PC-3 (cell line): ENCODE measurements at regions not wholly inside any gene's neighbourhood (a gene's known extent, or its start where the extent isn't known, plus 50 kb on each side); places are given as distances from the start of the nearest gene placed in this dataset.

Source experiments
- ATAC-seq: fragments of 200-7000 bp; cut with Tn5 transposase; 2 replicates; pipeline ENCODE4 v1.9.1; 2020; ENCODE audit warnings: mild to moderate bottlenecking, moderate library complexity
- BruUV-seq: library from RNA; stranded (reverse); fragments of 400-500 nt; replicated peaks from 2 replicates; lab custom pipeline; 2021; lab: Mats Ljungman, UMichigan
- CTCF ChIA-PET: fragments of 300-600 bp; sonication (Branson Sonifier 250); formaldehyde crosslinking; loops from one replicate; lab custom pipeline; 2022; ENCODE audit warnings: antibody characterized with exemption; lab: Charles Lee
- POLR2A ChIA-PET: fragments of 300-600 bp; sonication (Branson Sonifier 250); formaldehyde crosslinking; loops from one replicate; lab custom pipeline; 2022; ENCODE audit warnings: antibody characterized with exemption; ENCODE audit not compliant: unreplicated experiment; lab: Charles Lee
- DNase-seq: peaks from one replicate; pipeline ENCODE4 v3.0.0-alpha.2; 2015
- H2AFZ ChIP-seq: fragments of 300-600 bp; sonication (generic); 2 replicates; pipeline ENCODE4 v1.6.0; 2016; ENCODE audit warnings: antibody characterized with exemption, low read length
- H3F3A ChIP-seq: fragments of 300-600 bp; sonication (generic); one replicate; pipeline ENCODE4 v1.6.0; 2017; ENCODE audit warnings: antibody characterized with exemption, low read length, control low read depth, mild to moderate bottlenecking; ENCODE audit not compliant: unreplicated experiment
- H3K27ac ChIP-seq: fragments of 300-600 bp; sonication (generic); 2 replicates; pipeline ENCODE4 v1.5.1; 2016; ENCODE audit warnings: mild to moderate bottlenecking, low read length
- H3K27me3 ChIP-seq: fragments of 300-600 bp; sonication (generic); 2 replicates; pipeline ENCODE4 v1.6.1; 2016; ENCODE audit warnings: low read length, mixed read lengths
- H3K36me3 ChIP-seq: fragments of 300-600 bp; sonication (generic); 2 replicates; pipeline ENCODE4 v1.6.1; 2016; ENCODE audit warnings: low read depth, mixed run types, low read length, mixed read lengths
- H3K4me1 ChIP-seq: fragments of 300-600 bp; sonication (generic); 2 replicates; pipeline ENCODE4 v1.5.1; 2016; ENCODE audit warnings: low read length; ENCODE audit not compliant: insufficient read depth
- H3K4me2 ChIP-seq: fragments of 300-600 bp; sonication (generic); 2 replicates; pipeline ENCODE4 v1.6.0; 2016; ENCODE audit warnings: low read length
- H3K4me3 ChIP-seq: fragments of 300-600 bp; sonication (generic); 2 replicates; pipeline ENCODE4 v1.5.1; 2016; ENCODE audit warnings: mild to moderate bottlenecking, low read length, mixed read lengths
- H3K79me2 ChIP-seq: fragments of 300-600 bp; sonication (generic); 2 replicates; pipeline ENCODE4 v1.6.1; 2017; ENCODE audit warnings: low read length, mixed read lengths
- H3K9ac ChIP-seq: fragments of 300-600 bp; sonication (generic); 2 replicates; pipeline ENCODE4 v1.6.0; 2016; ENCODE audit warnings: mild to moderate bottlenecking, low read length
- H3K9me2 ChIP-seq: fragments of 300-600 bp; sonication (generic); replicated peaks from 2 replicates; pipeline ENCODE4 v1.6.1; 2016; ENCODE audit warnings: mixed run types, low read length, mixed read lengths
- H3K9me3 ChIP-seq: fragments of 300-600 bp; sonication (generic); 2 replicates; pipeline ENCODE4 v1.6.1; 2016; ENCODE audit warnings: low read length, mixed read lengths
- H4K20me1 ChIP-seq: fragments of 300-600 bp; sonication (generic); 2 replicates; pipeline ENCODE4 v1.6.1; 2016; ENCODE audit warnings: low read length, mixed read lengths
- EZH2 ChIP-seq: fragments of 300-600 bp; sonication (generic); IDR thresholded peaks from one replicate; pipeline ENCODE4 v1.6.1; 2017; ENCODE audit warnings: antibody characterized with exemption, mild to moderate bottlenecking, low read length; ENCODE audit not compliant: unreplicated experiment
- EZH2phosphoT487 ChIP-seq: fragments of 300-600 bp; sonication (generic); IDR thresholded peaks from 2 replicates; pipeline ENCODE4 v1.6.1; 2018; ENCODE audit warnings: mild to moderate bottlenecking, antibody characterized with exemption, low read length, borderline replicate concordance
- intact Hi-C: fragments of 100-400 bp; cut with micrococcal nuclease; formaldehyde crosslinking; loops from 2 replicates; pipeline ENCODE4 v1.9.0; 2023
- TF ChIP-seq, protein P1 (sequence below): fragments of 300-600 bp; sonication (generic); conservative IDR thresholded peaks from 2 replicates; pipeline ENCODE4 v1.5.1; 2017; ENCODE audit warnings: antibody characterized with exemption, low read depth, mild to moderate bottlenecking, low read length

DNA sequence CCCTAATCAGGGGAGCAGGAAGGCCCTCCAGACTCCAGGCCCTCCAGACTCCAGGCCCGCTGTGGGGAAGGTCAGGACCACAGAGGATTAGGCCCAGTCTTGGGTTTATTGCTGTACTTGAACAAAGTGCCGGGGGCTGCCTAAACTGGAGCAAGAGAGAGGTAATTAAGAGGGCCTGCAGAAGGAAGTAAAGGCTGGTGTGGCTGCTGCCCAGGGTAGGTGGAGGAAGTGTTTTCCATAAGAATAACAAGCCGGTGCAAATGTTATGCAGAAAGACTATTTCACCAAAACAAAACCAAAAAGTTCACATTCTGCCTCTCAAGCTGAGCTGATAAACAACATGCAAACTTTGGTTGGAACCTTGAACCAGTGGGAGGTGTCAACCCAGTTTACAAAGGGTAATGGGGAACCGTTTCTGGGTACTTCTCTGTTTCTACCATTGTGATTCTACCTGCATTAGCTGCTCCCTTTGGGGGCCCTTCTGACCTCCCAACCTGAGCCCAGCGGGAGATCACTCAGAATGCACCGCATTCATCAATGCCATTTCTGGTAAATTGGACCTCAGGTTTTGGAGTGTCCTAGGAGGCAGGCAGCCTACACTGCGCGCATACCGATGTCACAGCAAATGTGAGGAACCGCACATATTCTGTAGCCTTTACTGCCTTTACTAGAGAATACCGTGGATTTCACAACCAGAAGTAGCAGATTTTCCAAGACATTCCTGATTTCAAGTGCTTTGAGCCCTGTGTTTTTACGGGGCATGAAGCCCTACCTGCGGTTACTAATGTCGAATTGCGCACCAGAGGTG lies 59.7 kb upstream of the BCOR start:
- no peaks in the 10 kb centered on the region for H4K20me1 ChIP-seq
- H3K9me2 ChIP-seq, result no peaks in the 10 kb centered on the region
- no peaks in the 10 kb centered on the region for H3K27me3 ChIP-seq
- no peaks in the 10 kb centered on the region for H3K36me3 ChIP-seq
- ATAC-seq, result no peak
- no peak for DNase-seq
- no peaks in the 10 kb centered on the region for H3K79me2 ChIP-seq
- no peak overlapping the region for H3K27ac ChIP-seq
- peak overlapping the region; percentile 75 for H3K4me3 ChIP-seq
- POLR2A ChIA-PET, result no interaction called here
- peak overlapping the region; percentile 76 for H3K9ac ChIP-seq
- intact Hi-C loops, result no loop called here
- H3K4me2 ChIP-seq, result peak overlapping the region; percentile 100
- no peaks in the 10 kb centered on the region for H3K9me3 ChIP-seq
- BruUV-seq, result TSS peak; percentile 60
- CTCF ChIA-PET, result no interaction called here
- TF ChIP-seq EZH2 (no peak), EZH2phosphoT487 (no peak)
- TF ChIP-seq, protein P1, sequence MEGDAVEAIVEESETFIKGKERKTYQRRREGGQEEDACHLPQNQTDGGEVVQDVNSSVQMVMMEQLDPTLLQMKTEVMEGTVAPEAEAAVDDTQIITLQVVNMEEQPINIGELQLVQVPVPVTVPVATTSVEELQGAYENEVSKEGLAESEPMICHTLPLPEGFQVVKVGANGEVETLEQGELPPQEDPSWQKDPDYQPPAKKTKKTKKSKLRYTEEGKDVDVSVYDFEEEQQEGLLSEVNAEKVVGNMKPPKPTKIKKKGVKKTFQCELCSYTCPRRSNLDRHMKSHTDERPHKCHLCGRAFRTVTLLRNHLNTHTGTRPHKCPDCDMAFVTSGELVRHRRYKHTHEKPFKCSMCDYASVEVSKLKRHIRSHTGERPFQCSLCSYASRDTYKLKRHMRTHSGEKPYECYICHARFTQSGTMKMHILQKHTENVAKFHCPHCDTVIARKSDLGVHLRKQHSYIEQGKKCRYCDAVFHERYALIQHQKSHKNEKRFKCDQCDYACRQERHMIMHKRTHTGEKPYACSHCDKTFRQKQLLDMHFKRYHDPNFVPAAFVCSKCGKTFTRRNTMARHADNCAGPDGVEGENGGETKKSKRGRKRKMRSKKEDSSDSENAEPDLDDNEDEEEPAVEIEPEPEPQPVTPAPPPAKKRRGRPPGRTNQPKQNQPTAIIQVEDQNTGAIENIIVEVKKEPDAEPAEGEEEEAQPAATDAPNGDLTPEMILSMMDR, result no peak
- peak overlapping the region; percentile 99 for H2AFZ ChIP-seq
- no peaks in the 10 kb centered on the region for H3F3A ChIP-seq
- H3K4me1 ChIP-seq, result peaks cover 11% of the 10 kb centered on the region; the same call in 1 of the 2 replicates

GRCh38 chrX:40156470-40157227 lies 58.9 kb upstream of the BCOR start:
- CTCF ChIA-PET, result no interaction called here
- no peak overlapping the region for H3K9ac ChIP-seq

More at GRCh38 chrX:40156470-40157227, 58.9 kb upstream of the BCOR start:
- no peak overlapping the region for H3K4me2 ChIP-seq
- H3K9me2 ChIP-seq, result no peaks in the 10 kb centered on the region
- POLR2A ChIA-PET, result no interaction called here
- intact Hi-C loops, result no loop called here
- H3F3A ChIP-seq, result no peaks in the 10 kb centered on the region
- peaks cover 18% of the 10 kb centered on the region; the same call in 1 of the 2 replicates for H3K4me1 ChIP-seq
- ATAC-seq, result no peak
- TF ChIP-seq EZH2phosphoT487, result no peak
- TF ChIP-seq EZH2, result no peak
- TF ChIP-seq, protein P1, result no peak
- no peaks in the 10 kb centered on the region for H3K9me3 ChIP-seq
- H2AFZ ChIP-seq, result no peak overlapping the region
- no peaks in the 10 kb centered on the region for H4K20me1 ChIP-seq
- H3K79me2 ChIP-seq, result no peaks in the 10 kb centered on the region
- no peaks in the 10 kb centered on the region for H3K27me3 ChIP-seq
- H3K27ac ChIP-seq, result no peak overlapping the region
- H3K4me3 ChIP-seq, result no peak overlapping the region
- no peaks in the 10 kb centered on the region for H3K36me3 ChIP-seq
- DNase-seq, result no peak
- BruUV-seq, result no TSS peak
